ENCODE measurements at regions not wholly inside any gene's neighbourhood (a gene's known extent, or its start where the extent isn't known, plus 50 kb on each side); places are given as distances from the start of the nearest gene placed in this dataset.

DNA sequence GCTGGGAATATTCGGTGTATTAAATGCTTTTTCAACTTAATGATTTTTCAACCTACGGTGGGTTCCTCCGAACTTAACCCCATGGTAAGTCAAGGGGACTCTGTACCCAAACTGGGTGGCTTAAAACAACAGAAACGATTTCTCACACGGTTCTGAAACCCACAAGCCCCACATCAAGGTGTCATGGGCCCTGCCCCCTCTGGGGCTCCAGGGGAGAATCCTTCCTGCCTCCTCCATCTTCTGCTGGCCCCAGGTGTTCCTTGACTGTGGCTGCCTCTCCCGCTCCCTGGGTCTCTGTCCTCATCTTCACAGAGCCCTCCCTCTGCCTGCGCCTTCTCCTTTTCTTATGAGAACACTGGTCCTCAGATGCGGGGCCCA, 301.3 kb upstream of the SALL3 start:
- no peak for DNase-seq (ENCODE audit: low read depth)

DNA sequence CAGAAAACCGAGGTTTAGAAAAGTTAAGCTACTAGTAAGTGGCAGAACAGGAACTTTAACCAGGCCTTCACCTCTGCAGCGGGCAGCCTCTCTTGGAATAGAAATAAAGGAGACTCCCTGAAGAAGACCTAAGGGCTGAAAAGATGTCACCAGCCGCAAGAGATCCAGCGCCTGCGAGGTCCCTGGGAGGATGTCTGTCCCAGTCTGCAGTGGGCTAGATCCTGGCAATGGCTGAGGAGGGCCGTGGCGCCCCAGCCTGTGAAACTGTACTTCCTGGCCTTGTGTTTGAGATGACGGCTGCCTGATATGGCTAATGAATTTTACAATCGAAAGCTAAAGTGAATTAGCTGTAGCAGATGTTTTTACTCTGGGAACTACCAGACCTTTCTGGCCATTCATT, 300.6 kb upstream of the SALL3 start:
- no peak for DNase-seq (ENCODE audit: low read depth)

DNA sequence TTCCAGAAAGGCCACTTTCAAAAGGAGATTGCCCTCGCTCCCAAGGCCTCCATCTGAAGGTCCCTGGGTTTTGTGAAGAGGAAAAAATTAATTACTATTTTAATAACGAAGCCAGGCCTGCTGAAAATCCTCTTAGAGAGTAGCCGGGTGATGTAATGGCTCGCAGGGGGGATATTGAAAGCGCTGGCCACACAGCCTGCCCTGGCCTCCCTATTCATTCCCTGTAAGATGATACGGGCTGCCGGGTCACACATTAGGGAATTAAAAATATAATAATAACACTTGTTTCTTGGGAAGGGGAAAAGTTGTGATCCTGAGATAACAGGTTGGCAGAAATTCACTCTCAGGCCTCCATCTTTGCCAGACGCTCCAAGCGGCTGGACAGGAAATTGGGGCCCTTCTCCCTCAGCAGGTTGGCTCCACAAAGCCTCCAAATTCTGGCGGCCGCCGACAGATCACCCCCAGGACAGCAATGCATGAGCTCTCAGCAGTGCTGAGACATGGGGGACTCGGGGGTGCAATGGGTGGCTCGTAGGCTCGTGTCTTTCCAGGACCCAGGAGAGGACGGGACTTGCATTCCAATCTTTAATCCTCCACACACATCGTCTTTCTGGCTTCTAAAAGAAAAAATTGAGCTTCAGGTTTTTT, 299.9 kb upstream of the SALL3 start:
- no peak for DNase-seq (ENCODE audit: low read depth)

DNA sequence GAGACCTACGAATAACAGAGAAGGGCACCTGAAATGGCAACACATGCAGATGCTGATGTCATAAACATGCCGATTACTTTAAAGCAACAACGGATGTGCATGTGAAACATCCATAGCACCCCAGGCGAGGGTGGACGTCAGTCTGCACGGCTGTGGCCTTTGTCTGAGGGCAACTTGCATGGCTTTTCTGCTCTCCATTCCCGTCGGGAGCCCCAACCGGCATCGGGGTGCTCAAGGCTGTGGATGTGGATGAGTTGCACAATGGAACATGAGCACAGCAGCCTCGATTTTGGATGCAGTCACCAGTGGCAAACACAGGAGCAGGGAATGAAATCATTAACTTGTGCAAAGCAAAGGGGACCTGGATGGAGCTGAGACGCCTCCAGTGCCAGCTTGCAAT, 298.2 kb upstream of the SALL3 start:
- DNase-seq (ENCODE audit: low read depth), result no peak

DNA sequence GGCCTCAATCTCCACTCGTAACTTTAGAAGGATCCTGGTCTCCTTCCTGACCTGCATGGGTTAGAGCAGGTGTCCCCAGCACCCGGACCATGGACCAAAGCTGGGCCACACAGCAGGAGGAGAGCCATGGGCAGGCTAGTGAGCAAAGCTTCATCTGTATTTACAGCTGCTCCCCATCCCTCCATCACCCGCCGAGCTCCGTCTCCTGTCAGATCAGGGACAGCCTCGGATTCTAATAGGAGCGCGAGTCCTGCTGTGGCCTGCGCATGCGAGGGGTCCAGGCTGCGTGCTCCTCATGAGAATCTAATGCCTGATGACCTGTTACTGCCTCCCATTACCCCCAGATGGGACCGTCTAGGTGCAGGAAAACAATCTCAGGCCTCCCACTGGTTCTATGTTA, 297.7 kb upstream of the SALL3 start:
- no peak for DNase-seq (ENCODE audit: low read depth)

DNA sequence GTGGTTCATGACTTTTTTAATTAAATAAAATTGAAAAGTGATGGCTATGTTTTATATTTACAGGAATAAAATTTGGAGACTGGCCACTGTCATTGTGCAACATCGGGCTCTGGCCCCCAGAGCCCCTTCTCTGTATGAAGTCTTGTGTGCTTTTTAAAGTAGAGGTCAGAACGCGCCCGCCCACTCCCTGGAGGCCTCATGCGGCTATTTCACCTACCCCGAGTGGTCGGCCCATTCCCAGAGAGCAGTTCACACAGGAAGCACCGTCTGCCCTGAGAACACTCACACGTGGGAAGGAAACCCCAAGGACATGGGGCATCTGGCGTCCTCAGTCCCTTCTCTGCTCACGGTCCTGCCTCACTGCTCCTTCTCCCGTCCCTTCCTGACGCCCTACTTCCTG, 296.9 kb upstream of the SALL3 start:
- DNase-seq (ENCODE audit: low read depth), result no peak

DNA sequence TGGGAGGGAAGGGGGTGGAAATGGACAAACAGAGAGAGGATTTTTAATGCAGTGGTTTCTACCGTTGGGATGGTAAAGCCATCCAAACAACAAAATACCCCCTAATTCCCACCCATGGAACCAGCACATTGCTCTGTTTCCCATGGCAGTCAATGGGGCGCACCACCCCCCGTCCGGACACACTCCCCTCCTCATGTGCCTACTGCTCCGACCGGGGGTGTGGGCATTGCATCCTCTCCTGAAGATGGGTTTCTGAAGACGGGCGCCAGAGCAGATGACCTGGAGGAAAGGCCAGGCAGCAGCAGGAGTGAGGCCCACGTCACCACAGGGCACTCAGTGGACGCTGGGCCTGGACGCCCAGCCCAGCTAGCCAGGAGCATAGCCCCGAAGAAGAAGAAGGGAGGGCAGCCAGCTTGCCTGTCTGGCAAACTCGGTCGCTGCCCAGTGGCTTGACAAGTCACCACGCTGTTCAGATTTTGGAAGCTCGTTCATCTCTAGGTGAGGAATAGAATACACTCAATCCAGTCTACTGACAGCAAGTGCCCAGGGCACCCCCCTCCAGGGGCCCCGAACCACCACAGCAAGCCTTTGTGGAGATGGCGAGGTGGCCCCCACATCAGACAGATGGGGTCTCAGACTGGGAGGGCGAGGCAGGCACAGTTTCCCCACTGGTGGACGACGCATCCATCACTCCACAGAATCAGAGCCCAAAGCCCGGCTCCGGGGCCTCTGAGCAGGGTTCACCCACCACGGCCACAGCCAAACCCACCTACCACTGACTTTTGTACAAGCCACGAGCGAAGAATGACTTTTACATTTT, 296.2 kb upstream of the SALL3 start:
- DNase-seq (ENCODE audit: low read depth), result no peak

DNA sequence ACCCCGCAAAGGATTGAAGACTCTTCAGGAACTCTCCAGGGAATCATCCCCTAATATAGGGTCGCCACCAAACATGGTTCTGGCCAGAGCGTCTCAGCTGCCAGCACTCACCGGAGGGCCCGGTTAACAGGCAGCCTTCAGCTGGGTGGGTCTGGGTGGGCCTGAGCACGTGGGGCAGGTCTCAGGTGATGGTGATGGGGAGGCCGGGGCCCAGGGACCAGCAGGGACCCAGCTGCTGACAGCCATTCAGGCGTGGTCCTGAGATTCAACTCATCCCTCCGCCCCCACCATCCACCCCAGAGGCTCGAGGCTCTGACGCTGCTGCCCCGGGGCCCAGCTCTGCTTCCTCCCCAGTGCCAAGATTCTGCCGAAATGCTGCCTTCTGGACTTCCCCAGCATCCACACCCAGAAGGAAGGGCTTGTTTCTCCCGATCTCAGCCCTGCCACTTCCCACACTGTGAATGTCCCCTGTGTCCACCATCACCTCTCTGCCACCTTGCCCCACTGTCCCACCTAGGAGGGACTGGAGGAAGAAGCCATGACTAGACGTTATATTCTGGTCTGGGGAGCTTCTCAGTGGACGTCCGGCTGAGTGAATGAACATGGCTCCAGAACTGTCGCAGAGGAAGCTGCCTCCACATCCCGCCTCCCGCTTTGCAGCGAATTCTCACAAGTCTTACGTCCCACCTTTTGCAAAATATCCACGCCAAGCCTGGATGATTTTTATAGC, 294.2 kb upstream of the SALL3 start:
- no peak for DNase-seq (ENCODE audit: low read depth)

DNA sequence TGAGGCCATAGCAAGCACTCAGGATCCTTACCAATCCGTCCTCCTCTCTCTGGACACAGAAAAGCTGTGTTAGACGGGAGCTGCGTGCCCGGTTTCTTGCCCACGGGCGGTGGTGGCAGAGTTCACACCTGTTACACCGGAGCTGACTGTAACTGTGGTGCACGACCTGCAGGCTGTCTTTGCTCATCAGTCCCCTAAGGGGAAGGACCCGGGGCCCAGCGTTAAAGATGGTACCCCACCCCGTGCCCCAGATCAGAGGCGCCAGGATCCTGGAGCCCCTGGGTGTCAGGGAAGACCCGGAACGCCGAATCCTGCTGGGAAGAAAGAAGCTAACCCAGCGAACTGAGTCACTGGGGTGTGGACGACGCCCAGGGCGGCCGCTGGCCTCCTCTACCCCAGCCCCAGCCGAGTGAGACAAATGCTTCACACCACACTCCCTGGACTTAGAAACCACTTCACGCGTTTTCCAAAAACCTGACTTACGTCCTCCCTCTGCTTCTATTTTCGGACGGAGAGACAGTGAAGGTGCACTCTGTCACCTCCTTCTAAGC, 293.6 kb upstream of the SALL3 start:
- no peak for DNase-seq (ENCODE audit: low read depth)

DNA sequence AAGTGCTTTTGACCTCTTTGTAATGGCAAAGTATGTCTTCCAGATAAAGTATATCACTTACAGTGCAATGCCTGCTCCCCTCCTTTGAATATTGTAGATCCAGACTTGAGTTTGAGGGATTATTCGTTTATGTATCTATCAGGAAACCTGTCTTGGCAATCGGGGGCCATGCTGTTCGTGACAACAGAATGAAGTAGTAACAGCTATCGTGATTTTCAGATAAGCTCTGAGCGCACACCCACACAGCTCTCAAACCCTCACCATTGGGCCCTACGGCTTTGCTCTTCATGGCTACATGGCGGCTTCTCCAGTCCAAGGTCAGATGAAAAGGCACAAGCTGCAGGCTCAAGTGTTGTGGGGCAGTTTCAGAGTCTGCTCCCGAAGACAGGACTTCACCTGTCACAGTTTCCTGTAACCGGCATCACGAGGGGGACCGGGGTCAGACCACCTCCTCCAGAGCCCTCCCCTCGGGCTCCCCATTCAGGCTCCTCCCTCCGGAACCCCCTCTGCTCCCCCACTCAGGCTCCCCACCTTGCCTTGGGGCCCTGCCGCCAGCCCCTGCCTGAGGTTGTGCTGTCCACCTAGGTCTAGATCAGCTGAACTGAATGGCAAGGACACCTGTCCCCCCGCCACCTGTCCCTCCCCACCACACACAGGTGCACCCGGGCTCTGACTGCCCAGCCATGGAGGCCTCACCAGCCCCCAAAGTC, 292.5 kb upstream of the SALL3 start:
- no peak for DNase-seq (ENCODE audit: low read depth)

DNA sequence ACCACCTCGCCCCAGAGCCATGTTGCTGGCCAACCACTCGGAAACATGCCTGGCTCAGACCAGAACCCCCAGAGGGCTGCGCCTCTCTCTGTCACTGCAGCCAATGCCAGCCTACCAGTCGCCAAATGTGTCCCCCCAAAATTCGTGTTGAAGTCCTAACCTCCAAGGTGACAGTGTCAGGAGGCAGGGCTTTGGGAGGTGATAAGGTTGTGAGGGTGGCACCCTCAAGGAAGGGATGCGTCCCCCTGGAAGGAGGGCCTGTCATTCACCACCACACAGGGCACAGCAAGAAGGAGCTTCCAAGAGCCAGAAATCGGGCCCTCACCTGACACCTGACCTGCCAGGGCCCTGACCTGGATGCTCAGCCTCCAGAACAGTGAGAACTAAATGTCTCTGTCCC, 291.9 kb upstream of the SALL3 start:
- no peak for DNase-seq (ENCODE audit: low read depth)

DNA sequence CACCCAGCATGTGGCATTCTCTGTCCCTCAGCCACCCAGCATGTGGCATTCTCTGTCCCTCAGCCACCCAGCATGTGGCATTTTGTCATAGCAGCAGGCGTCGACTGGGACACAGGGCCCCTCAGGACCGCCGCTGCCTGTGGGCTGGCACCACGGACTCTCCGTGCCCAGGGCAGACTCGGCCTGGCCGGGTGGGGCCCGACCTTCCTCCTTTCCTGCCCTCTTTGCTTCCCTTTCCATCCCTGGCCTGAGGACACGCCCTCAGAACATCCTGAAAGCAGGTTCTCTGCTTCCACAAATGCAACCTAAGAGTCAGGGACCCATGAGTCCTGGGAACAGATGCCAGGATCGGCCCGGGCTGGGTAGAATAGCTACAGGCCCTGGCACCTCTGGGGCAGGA, 291.4 kb upstream of the SALL3 start:
- DNase-seq (ENCODE audit: low read depth), result no peak

DNA sequence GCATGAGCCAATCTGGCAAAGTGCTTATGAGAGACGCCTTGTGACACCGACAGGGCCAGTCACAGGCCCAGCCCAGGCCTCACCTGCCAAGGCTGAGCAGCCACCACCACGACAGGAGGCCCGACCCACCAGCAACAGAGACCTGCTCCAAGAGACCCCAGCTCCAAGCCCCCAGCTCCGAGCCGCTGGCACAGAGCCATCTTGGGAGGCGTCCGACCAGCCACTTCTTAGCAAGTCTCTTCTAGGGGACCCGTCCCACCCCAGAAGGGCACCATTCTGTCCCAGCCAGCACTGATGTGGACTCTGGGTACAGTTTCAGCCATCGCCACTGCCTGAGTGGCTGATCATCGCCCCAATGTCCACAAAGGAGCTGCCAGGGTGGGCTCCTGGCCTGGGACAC, 290.7 kb upstream of the SALL3 start:
- no peak for DNase-seq (ENCODE audit: low read depth)

DNA sequence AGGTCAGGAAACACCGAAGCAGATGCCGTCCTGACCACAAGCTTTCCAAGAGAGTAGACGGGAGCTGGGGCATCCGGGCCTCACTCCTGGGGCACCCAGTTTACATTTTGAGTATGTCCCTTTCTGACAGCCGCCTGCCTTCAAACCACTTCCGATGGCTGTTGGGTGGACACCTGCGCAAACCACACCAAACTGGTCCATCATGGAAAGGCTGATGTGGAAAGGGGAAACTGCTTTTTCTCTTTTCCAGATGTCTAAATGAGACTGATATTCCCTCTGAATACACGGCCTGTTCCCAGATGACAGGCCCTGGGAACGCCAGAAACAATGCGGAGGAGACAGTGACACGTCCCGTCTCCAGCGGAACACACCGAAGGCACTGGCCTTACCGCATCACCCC, 290.0 kb upstream of the SALL3 start:
- DNase-seq (ENCODE audit: low read depth), result no peak

DNA sequence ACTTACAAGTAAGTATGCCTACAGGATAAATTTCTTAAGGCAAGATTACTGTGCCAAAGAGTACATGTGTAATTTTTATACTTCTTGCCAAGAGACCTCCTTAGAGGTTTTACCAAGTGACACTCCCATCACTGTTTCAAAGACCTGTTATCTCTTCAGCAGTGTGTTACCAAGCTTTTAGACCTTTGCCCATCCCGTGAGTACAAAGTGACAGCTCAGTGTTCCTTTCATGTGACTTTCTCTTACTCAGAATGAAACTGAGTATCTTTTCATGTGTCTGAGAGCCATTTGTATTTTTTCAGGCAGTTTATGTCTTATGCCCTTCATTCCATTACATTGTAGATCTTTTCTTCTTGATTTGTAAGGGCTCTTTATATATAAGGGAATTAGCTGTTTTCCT, 287.5 kb upstream of the SALL3 start:
- DNase-seq (ENCODE audit: low read depth), result no peak

DNA sequence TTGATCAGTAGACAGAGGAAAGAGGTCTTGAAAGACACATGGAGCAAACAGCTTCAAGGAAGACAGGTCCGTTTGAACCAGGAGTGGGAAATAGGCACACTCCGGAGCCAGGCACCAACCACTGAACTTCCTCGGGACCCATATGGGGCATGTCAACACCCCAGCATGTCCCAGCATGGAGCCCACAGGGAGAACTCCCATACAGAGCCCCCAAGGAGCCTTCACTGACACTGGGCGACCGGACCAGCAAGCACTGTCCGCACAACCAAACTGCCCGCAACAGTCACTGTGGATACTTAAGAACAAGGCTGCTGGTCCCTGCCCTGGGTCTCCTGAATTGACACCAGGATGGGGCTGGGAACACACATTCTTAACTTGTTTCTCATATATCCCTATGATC, 286.2 kb upstream of the SALL3 start:
- DNase-seq (ENCODE audit: low read depth), result no peak

DNA sequence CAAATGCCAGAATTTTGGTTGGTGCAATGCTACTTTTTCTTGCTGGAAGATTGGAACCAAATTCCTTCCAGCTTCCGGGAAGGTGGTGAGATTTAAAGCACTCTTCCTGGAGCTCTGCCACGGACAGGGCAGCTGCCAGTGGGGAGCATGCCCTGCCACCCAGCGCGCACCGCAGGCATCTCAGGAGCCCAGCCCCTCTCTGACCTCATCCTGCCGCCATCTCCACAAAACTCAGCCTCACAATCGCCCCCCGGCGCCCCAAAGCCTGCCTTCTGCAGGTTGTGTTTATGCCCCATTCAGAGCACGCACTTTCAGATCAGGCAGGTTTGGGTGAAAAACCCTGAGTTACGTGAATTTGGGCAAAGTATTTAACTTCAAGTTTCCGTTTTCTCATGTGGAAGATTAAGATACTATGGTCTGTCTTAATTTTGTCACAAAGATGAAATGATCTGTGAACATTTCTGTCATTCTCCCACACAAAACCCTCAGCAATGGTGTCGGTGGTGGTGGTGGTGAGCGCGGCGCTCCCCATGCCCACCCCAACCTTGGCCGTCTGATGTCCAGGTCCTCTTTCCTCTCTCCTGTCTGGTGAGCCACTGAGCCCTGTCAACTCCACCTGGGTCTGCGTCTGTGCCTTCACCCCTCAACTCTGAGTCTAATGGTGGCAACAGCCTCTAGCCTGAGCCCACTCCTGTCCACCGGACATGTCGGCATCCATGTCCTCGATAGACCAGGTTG, 282.8 kb upstream of the SALL3 start:
- DNase-seq (ENCODE audit: low read depth), result no peak

DNA sequence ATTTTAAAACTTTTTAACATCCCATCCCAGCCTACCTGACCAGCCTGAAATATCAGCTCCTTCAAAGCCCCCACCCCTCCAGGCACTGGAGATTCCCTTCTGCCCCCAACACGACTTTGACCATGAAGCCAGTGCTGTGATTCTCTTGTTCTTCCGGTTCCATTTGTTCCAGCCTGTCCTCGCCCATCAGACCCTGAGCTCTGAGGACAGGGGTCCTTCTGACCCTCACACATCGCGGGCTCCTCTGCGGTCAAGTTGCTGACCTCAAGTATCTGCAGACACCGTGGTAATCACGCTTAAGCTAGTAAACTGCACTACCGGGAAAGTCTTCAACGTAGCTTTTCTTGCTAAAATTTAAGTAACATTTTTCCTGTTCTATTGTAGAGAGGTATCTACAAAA, 282.2 kb upstream of the SALL3 start:
- DNase-seq (ENCODE audit: low read depth), result no peak

DNA sequence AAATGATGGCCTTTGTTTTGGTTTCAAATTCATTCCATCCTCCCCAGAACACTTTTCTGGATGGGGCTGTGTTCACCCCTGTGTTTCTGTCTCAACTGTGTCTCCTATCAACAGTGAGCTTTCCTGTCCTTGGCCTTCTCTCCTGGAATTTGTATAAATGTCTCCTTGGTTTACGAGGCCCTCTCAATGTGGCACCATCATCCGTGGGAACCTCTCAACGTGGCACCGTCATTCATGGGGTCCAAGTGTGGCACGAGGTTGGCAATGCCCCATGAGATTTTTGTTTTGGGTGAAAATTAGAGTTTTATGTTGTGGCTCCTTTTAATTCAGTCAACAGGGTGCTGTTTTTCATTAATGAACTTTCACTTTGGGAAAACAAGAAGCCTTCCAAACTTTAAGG, 280.7 kb upstream of the SALL3 start:
- no peak for DNase-seq (ENCODE audit: low read depth)

DNA sequence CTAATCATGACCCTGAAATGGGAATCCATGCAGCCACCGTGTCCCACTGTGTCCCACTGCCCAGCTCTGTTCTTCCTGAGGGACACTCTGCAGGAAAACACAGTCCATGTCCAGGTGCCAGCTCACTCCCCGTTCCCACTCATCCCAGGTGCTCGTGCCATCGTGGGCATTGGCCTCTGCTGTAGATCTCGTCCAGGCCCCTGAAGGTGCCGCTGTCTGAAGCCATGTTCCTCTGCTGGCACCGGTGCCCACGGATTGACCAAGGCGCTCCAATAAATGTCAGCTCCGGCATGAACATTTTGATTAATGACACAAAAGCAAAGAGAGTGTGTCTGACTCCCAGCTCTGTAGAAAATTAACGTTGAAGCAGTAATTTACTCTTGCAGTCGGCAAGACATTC, 280.1 kb upstream of the SALL3 start:
- DNase-seq (ENCODE audit: low read depth), result no peak

DNA sequence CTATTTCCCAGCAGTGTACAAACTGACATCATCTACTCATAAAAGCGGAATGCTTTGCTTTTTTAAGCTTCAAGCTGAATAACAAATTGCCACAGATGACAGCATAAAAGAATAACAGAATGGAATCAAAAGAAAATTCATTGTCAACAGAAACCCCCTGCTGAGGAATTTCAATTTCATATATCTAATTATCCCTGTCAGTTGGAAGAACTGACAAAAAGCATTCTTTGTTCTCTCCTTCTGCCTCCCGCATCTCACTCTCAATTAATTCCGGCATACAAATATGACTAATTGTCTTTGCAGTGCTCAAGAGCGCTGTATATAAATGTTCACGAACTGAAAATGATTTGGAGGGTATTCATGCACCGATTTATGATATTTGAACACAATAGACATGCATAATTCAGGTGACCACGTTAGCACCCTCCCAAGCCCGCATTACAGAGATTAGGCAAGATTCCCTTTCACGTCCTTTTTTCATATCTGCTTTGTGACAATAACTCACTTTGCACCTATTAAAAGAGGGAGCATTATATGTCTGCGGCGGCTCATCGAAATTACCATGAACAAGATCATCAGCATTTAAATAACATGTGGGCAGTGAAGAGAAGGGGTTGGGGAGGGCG, 277.7 kb upstream of the SALL3 start:
- no peak for DNase-seq (ENCODE audit: low read depth)
